BLaER1 treated with 17β-estradiol and CSF1 and Interleukin-3, amounts not matched to agents 10 nM and 100 nM (cell line): ENCODE measurements at regions not wholly inside any gene's neighbourhood (a gene's known extent, or its start where the extent isn't known, plus 50 kb on each side); places are given as distances from the start of the nearest gene placed in this dataset.

Experiments
- H3K27ac ChIP-seq, 11 experiments: shearing (Covaris generic); formaldehyde crosslinking; 2 replicates each; pipeline ENCODE4 v1.8.1; 2022
- H3K27me3 ChIP-seq, 11 experiments: shearing (Covaris generic); formaldehyde crosslinking; 2 replicates each; pipeline ENCODE4 v1.8.1; 2022
- H3K36me3 ChIP-seq, 11 experiments: shearing (Covaris generic); formaldehyde crosslinking; 2 replicates each; pipeline ENCODE4 v1.8.1; 2022
- H3K4me1 ChIP-seq, 10 experiments: shearing (Covaris generic); formaldehyde crosslinking; 2 replicates each; pipeline ENCODE4 v1.8.1; 2022
- H3K4me2 ChIP-seq, 11 experiments: shearing (Covaris generic); formaldehyde crosslinking; 2 replicates each; pipeline ENCODE4 v1.8.1; 2022
- H3K4me3 ChIP-seq, 10 experiments: shearing (Covaris generic); formaldehyde crosslinking; 2 replicates each; pipeline ENCODE4 v1.8.1; 2022
- H3K9ac ChIP-seq, 11 experiments: shearing (Covaris generic); formaldehyde crosslinking; 2 replicates each; pipeline ENCODE4 v1.8.1; 2022
- H3K9me3 ChIP-seq, 11 experiments: shearing (Covaris generic); formaldehyde crosslinking; replicated peaks in 1 of 11; 2 replicates each; pipeline ENCODE4 v1.8.1; 2022
- H4K20me1 ChIP-seq, 11 experiments: shearing (Covaris generic); formaldehyde crosslinking; 2 replicates each; pipeline ENCODE4 v1.8.1; 2022
- Cebpa-rat ChIP-seq, 11 experiments: shearing (Covaris generic); IDR thresholded peaks; 2 replicates each; pipeline ENCODE4 v1.8.1; 2022

- no peak overlapping the region for H3K9ac ChIP-seq
- no peak overlapping the region for H3K27ac ChIP-seq
- no peaks in the 10 kb centered on the region for H3K27me3 ChIP-seq
- H3K4me3 ChIP-seq = no peak overlapping the region
- no peak overlapping the region for H3K4me2 ChIP-seq
- H3K9me3 ChIP-seq = no peaks in the 10 kb centered on the region
- no peak for TF ChIP-seq Cebpa-rat (IDR thresholded peaks at IDR 0.05)
- peaks cover 0 to 30% (median 19%) of the 10 kb centered on the region in 10 experiments; a peak in 15 of 20 replicates for H3K4me1 ChIP-seq
- H4K20me1 ChIP-seq = no peaks in the 10 kb centered on the region
- H3K36me3 ChIP-seq = no peaks in the 10 kb centered on the region
Observed at GRCh38 chr18:25470062-25470461, 118.1 kb upstream of the ZNF521 start.

GRCh38 chr18:25469489-25469888 is 117.5 kb upstream of the ZNF521 start:
- no peaks in the 10 kb centered on the region for H3K9me3 ChIP-seq
- H3K9ac ChIP-seq = no peak overlapping the region
- H4K20me1 ChIP-seq = no peaks in the 10 kb centered on the region
- peaks cover 0 to 31% (median 20%) of the 10 kb centered on the region in 10 experiments; a peak in 15 of 20 replicates for H3K4me1 ChIP-seq
- no peak overlapping the region for H3K27ac ChIP-seq
- no peaks in the 10 kb centered on the region for H3K36me3 ChIP-seq
- H3K27me3 ChIP-seq = no peaks in the 10 kb centered on the region
- no peak overlapping the region for H3K4me2 ChIP-seq
- TF ChIP-seq Cebpa-rat (IDR thresholded peaks at IDR 0.05) = no peak
- H3K4me3 ChIP-seq = no peak overlapping the region

- H4K20me1 ChIP-seq = no peaks in the 10 kb centered on the region
- H3K4me1 ChIP-seq = peaks cover 0 to 31% (median 20%) of the 10 kb centered on the region in 10 experiments; a peak in 15 of 20 replicates
- no peaks in the 10 kb centered on the region for H3K36me3 ChIP-seq
- H3K4me3 ChIP-seq = no peak overlapping the region
- H3K9ac ChIP-seq = no peak overlapping the region
- no peaks in the 10 kb centered on the region for H3K9me3 ChIP-seq
- H3K27me3 ChIP-seq = no peaks in the 10 kb centered on the region
- no peak for TF ChIP-seq Cebpa-rat (IDR thresholded peaks at IDR 0.05)
- H3K4me2 ChIP-seq = peak overlapping the region; percentile 8 to 64 (median 46); a peak in 17 of 22 replicates
- H3K27ac ChIP-seq = no peak overlapping the region
Observed at GRCh38 chr18:25467226-25467987, 115.4 kb upstream of the ZNF521 start.

GRCh38 chr18:25465152-25465732 is 113.3 kb upstream of the ZNF521 start:
- H4K20me1 ChIP-seq = no peaks in the 10 kb centered on the region
- no peaks in the 10 kb centered on the region for H3K27me3 ChIP-seq
- no peak overlapping the region for H3K9ac ChIP-seq
- H3K27ac ChIP-seq = no peak overlapping the region
- no peaks in the 10 kb centered on the region for H3K36me3 ChIP-seq
- no peak overlapping the region for H3K4me3 ChIP-seq
- H3K9me3 ChIP-seq = no peaks in the 10 kb centered on the region
- TF ChIP-seq Cebpa-rat (IDR thresholded peaks at IDR 0.05) = no peak
- peak overlapping the region in 7 of 11 experiments; percentile 23 to 53 (median 45); a peak in 11 of 22 replicates for H3K4me2 ChIP-seq
- peaks cover under 1 to 34% (median 24%) of the 10 kb centered on the region in 10 experiments; a peak in 15 of 20 replicates for H3K4me1 ChIP-seq

GRCh38 chr18:25464227-25464626 is 112.3 kb upstream of the ZNF521 start:
- TF ChIP-seq Cebpa-rat (IDR thresholded peaks at IDR 0.05) = no peak
- no peaks in the 10 kb centered on the region for H4K20me1 ChIP-seq
- peaks cover 5 to 44% (median 34%) of the 10 kb centered on the region in 10 experiments; a peak in 15 of 20 replicates for H3K4me1 ChIP-seq
- no peak overlapping the region for H3K9ac ChIP-seq
- no peaks in the 10 kb centered on the region for H3K36me3 ChIP-seq
- H3K27ac ChIP-seq = no peak overlapping the region
- H3K27me3 ChIP-seq = no peaks in the 10 kb centered on the region
- no peaks in the 10 kb centered on the region for H3K9me3 ChIP-seq
- H3K4me2 ChIP-seq = no peak overlapping the region
- H3K4me3 ChIP-seq = no peak overlapping the region

GRCh38 chr18:25463726-25464125 is 111.8 kb upstream of the ZNF521 start:
- Histone ChIP-seq H3K9ac (no peak overlapping the region), H3K27me3 (no peaks in the 10 kb centered on the region), H3K9me3 (no peaks in the 10 kb centered on the region), H3K4me1 (peaks cover 5 to 44% (median 34%) of the 10 kb centered on the region in 10 experiments; a peak in 15 of 20 replicates), H3K27ac (no peak overlapping the region), H4K20me1 (no peaks in the 10 kb centered on the region), H3K4me3 (no peak overlapping the region), H3K36me3 (no peaks in the 10 kb centered on the region), H3K4me2 (no peak overlapping the region)
- no peak for TF ChIP-seq Cebpa-rat (IDR thresholded peaks at IDR 0.05)

- H3K9me3 ChIP-seq = no peaks in the 10 kb centered on the region
- no peaks in the 10 kb centered on the region for H4K20me1 ChIP-seq
- no peak for TF ChIP-seq Cebpa-rat (IDR thresholded peaks at IDR 0.05)
- no peak overlapping the region for H3K4me3 ChIP-seq
- no peak overlapping the region for H3K27ac ChIP-seq
- H3K9ac ChIP-seq = no peak overlapping the region
- peaks cover 0 to 16% (median 10%) of the 10 kb centered on the region in 10 experiments; a peak in 15 of 20 replicates for H3K4me1 ChIP-seq
- no peaks in the 10 kb centered on the region for H3K36me3 ChIP-seq
- no peaks in the 10 kb centered on the region for H3K27me3 ChIP-seq
- peak overlapping the region in 9 of 11 experiments; percentile 4 to 69 (median 50); a peak in 15 of 22 replicates for H3K4me2 ChIP-seq
Observed at GRCh38 chr18:25459814-25460213, 107.8 kb upstream of the ZNF521 start.

- Histone ChIP-seq H3K9me3 (no peaks in the 10 kb centered on the region), H3K4me1 (peaks cover 6 to 16% (median 12%) of the 10 kb centered on the region in 10 experiments; a peak in 19 of 20 replicates), H3K27me3 (no peaks in the 10 kb centered on the region), H3K9ac (no peak overlapping the region), H3K27ac (no peak overlapping the region), H3K4me2 (no peak overlapping the region), H3K4me3 (no peak overlapping the region), H4K20me1 (no peaks in the 10 kb centered on the region), H3K36me3 (no peaks in the 10 kb centered on the region)
- no peak for TF ChIP-seq Cebpa-rat (IDR thresholded peaks at IDR 0.05)
Observed at GRCh38 chr18:25457601-25458000, 105.6 kb upstream of the ZNF521 start.

GRCh38 chr18:25457126-25457525 is 105.2 kb upstream of the ZNF521 start:
- Histone ChIP-seq H3K4me3 (no peak overlapping the region), H3K9ac (no peak overlapping the region), H3K4me2 (no peak overlapping the region), H3K27me3 (no peaks in the 10 kb centered on the region), H4K20me1 (no peaks in the 10 kb centered on the region), H3K4me1 (peaks cover 6 to 16% (median 12%) of the 10 kb centered on the region in 10 experiments; a peak in 19 of 20 replicates), H3K36me3 (no peaks in the 10 kb centered on the region), H3K27ac (no peak overlapping the region), H3K9me3 (no peaks in the 10 kb centered on the region)
- no peak for TF ChIP-seq Cebpa-rat (IDR thresholded peaks at IDR 0.05)
